ENCODE measurements at regions not wholly inside any gene's neighbourhood (a gene's known extent, or its start where the extent isn't known, plus 50 kb on each side); places are given as distances from the start of the nearest gene placed in this dataset.

- Histone ChIP-seq H3F3A (ENCODE audit: insufficient read depth, low read length, poor library complexity, severe bottlenecking) (no peaks in the 10 kb centered on the region), H3K9me2 (ENCODE audit: insufficient read depth, low read length) (no peaks in the 10 kb centered on the region), H3K4me3 (ENCODE audit: low read length) (no peak overlapping the region), H3K9ac (ENCODE audit: low read length) (no peak overlapping the region), H4K20me1 (ENCODE audit: insufficient read depth) (no peaks in the 10 kb centered on the region), H3K9me3 (ENCODE audit: low read length) (no peaks in the 10 kb centered on the region), H3K4me2 (ENCODE audit: low read length) (no peak overlapping the region), H2AFZ (ENCODE audit: low read depth, low read length) (no peak overlapping the region), H3K79me2 (replicated peaks; ENCODE audit: insufficient read depth, low read length) (no peaks in the 10 kb centered on the region), H3K27ac (ENCODE audit: low read length) (no peak overlapping the region), H3K36me3 (ENCODE audit: insufficient read depth, low read length) (no peaks in the 10 kb centered on the region), H3K27me3 (ENCODE audit: insufficient read depth, low read depth, low read length) (no peaks in the 10 kb centered on the region)
- TF ChIP-seq EZH2 (IDR thresholded peaks at IDR 0.05; ENCODE audit: borderline replicate concordance, insufficient read depth, low read length, poor library complexity, severe bottlenecking) (no peak), TAF1 (IDR thresholded peaks at IDR 0.05; ENCODE audit: low read depth) (no peak), SMC3 (conservative IDR thresholded peaks at IDR 0.05; ENCODE audit: poor library complexity) (no peak), MXI1 (conservative IDR thresholded peaks at IDR 0.05; ENCODE audit: poor library complexity, severe bottlenecking) (no peak), EP300 (conservative IDR thresholded peaks at IDR 0.05; ENCODE audit: poor library complexity, severe bottlenecking) (no peak), POLR2AphosphoS5 (IDR thresholded peaks at IDR 0.05) (no peak), RAD21 (conservative IDR thresholded peaks at IDR 0.05) (no peak)
- TF ChIP-seq, protein P1, sequence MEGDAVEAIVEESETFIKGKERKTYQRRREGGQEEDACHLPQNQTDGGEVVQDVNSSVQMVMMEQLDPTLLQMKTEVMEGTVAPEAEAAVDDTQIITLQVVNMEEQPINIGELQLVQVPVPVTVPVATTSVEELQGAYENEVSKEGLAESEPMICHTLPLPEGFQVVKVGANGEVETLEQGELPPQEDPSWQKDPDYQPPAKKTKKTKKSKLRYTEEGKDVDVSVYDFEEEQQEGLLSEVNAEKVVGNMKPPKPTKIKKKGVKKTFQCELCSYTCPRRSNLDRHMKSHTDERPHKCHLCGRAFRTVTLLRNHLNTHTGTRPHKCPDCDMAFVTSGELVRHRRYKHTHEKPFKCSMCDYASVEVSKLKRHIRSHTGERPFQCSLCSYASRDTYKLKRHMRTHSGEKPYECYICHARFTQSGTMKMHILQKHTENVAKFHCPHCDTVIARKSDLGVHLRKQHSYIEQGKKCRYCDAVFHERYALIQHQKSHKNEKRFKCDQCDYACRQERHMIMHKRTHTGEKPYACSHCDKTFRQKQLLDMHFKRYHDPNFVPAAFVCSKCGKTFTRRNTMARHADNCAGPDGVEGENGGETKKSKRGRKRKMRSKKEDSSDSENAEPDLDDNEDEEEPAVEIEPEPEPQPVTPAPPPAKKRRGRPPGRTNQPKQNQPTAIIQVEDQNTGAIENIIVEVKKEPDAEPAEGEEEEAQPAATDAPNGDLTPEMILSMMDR (IDR thresholded peaks at IDR 0.05; ENCODE audit: poor library complexity, severe bottlenecking), result no peak
- TF ChIP-seq, protein P2, sequence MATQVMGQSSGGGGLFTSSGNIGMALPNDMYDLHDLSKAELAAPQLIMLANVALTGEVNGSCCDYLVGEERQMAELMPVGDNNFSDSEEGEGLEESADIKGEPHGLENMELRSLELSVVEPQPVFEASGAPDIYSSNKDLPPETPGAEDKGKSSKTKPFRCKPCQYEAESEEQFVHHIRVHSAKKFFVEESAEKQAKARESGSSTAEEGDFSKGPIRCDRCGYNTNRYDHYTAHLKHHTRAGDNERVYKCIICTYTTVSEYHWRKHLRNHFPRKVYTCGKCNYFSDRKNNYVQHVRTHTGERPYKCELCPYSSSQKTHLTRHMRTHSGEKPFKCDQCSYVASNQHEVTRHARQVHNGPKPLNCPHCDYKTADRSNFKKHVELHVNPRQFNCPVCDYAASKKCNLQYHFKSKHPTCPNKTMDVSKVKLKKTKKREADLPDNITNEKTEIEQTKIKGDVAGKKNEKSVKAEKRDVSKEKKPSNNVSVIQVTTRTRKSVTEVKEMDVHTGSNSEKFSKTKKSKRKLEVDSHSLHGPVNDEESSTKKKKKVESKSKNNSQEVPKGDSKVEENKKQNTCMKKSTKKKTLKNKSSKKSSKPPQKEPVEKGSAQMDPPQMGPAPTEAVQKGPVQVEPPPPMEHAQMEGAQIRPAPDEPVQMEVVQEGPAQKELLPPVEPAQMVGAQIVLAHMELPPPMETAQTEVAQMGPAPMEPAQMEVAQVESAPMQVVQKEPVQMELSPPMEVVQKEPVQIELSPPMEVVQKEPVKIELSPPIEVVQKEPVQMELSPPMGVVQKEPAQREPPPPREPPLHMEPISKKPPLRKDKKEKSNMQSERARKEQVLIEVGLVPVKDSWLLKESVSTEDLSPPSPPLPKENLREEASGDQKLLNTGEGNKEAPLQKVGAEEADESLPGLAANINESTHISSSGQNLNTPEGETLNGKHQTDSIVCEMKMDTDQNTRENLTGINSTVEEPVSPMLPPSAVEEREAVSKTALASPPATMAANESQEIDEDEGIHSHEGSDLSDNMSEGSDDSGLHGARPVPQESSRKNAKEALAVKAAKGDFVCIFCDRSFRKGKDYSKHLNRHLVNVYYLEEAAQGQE (IDR thresholded peaks at IDR 0.05; ENCODE audit: borderline replicate concordance), result no peak
Measured at GRCh38 chr12:114743289-114743688, 59.3 kb upstream of the TBX3 start.

DNA sequence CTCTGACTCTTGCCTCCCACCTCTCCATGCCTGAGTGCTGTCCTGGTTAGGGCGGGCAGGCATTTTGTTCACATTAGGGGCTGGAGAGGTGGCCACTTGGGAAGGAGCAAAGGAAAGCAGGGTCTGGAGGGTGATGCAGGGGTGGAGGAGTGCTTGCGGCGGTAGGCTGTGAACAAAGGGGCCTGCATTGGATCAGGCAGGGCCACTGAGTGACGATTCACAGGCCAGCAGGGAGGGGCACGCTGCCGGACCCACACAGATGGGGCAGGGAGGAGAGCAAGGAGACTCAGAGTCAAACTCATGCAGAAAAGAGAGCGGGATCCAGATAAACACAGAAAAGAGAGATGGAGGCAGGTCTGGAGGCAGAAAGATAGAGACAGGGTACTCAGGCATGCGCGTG, 58.4 kb upstream of the TBX3 start:
- H3K36me3 ChIP-seq (ENCODE audit: insufficient read depth, low read length), result no peaks in the 10 kb centered on the region
- no peak overlapping the region for H3K4me2 ChIP-seq (ENCODE audit: low read length)
- H3K27me3 ChIP-seq (ENCODE audit: insufficient read depth, low read depth, low read length), result peaks cover 3% of the 10 kb centered on the region
- TF ChIP-seq RAD21 (conservative IDR thresholded peaks at IDR 0.05), result no peak
- TF ChIP-seq EP300 (conservative IDR thresholded peaks at IDR 0.05; ENCODE audit: poor library complexity, severe bottlenecking), result no peak
- no peak for TF ChIP-seq SMC3 (conservative IDR thresholded peaks at IDR 0.05; ENCODE audit: poor library complexity)
- no peak for TF ChIP-seq TAF1 (IDR thresholded peaks at IDR 0.05; ENCODE audit: low read depth)
- TF ChIP-seq EZH2 (IDR thresholded peaks at IDR 0.05; ENCODE audit: borderline replicate concordance, insufficient read depth, low read length, poor library complexity, severe bottlenecking), result no peak
- no peak for TF ChIP-seq POLR2AphosphoS5 (IDR thresholded peaks at IDR 0.05)
- TF ChIP-seq, protein P2 (IDR thresholded peaks at IDR 0.05; ENCODE audit: borderline replicate concordance), result no peak
- no peak for TF ChIP-seq MXI1 (conservative IDR thresholded peaks at IDR 0.05; ENCODE audit: poor library complexity, severe bottlenecking)
- TF ChIP-seq, protein P1 (IDR thresholded peaks at IDR 0.05; ENCODE audit: poor library complexity, severe bottlenecking), result no peak
- H3K27ac ChIP-seq (ENCODE audit: low read length), result no peak overlapping the region
- no peaks in the 10 kb centered on the region for H4K20me1 ChIP-seq (ENCODE audit: insufficient read depth)
- H3K79me2 ChIP-seq (replicated peaks; ENCODE audit: insufficient read depth, low read length), result no peaks in the 10 kb centered on the region
- no peaks in the 10 kb centered on the region for H3F3A ChIP-seq (ENCODE audit: insufficient read depth, low read length, poor library complexity, severe bottlenecking)
- H3K9me3 ChIP-seq (ENCODE audit: low read length), result no peaks in the 10 kb centered on the region
- no peak overlapping the region for H3K9ac ChIP-seq (ENCODE audit: low read length)
- H3K9me2 ChIP-seq (ENCODE audit: insufficient read depth, low read length), result no peaks in the 10 kb centered on the region
- H2AFZ ChIP-seq (ENCODE audit: low read depth, low read length), result no peak overlapping the region
- H3K4me3 ChIP-seq (ENCODE audit: low read length), result no peak overlapping the region
